Neural progenitor cell (in vitro differentiated cells): ENCODE measurements at regions not wholly inside any gene's neighbourhood (a gene's known extent, or its start where the extent isn't known, plus 50 kb on each side); places are given as distances from the start of the nearest gene placed in this dataset.

Experiments
- DNase-seq: peaks from one replicate; pipeline ENCODE4 v3.0.0-alpha.2; 2016; ENCODE audit warnings: low spot score
- H2AFZ ChIP-seq: fragments of 200-600 bp; sonication (generic); replicated peaks from 2 replicates; pipeline ENCODE4 v1.6.1; 2016; ENCODE audit warnings: antibody characterized with exemption
- H3F3A ChIP-seq: fragments of 200-600 bp; sonication (generic); 2 replicates; pipeline ENCODE4 v1.6.1; 2016; ENCODE audit warnings: antibody characterized with exemption, low read depth
- H3K27ac ChIP-seq: fragments of 200-600 bp; sonication (generic); 2 replicates; pipeline ENCODE4 v1.5.1; 2016; ENCODE audit warnings: mild to moderate bottlenecking
- H3K27me3 ChIP-seq: fragments of 200-600 bp; sonication (generic); 2 replicates; pipeline ENCODE4 v1.6.1; 2016; ENCODE audit warnings: mild to moderate bottlenecking, moderate library complexity
- H3K36me3 ChIP-seq: fragments of 200-600 bp; sonication (generic); 2 replicates; pipeline ENCODE4 v1.5.1; 2016
- H3K4me1 ChIP-seq: fragments of 200-600 bp; sonication (generic); 2 replicates; pipeline ENCODE4 v1.6.1; 2016; ENCODE audit warnings: mixed run types
- H3K4me2 ChIP-seq: fragments of 200-600 bp; sonication (generic); 2 replicates; pipeline ENCODE4 v1.6.1; 2016
- H3K4me3 ChIP-seq: fragments of 200-600 bp; sonication (generic); 2 replicates; pipeline ENCODE4 v1.5.1; 2016
- H3K79me2 ChIP-seq: fragments of 200-600 bp; sonication (generic); 2 replicates; pipeline ENCODE4 v1.6.1; 2016; ENCODE audit warnings: low read depth
- H3K9ac ChIP-seq: fragments of 200-600 bp; sonication (generic); 2 replicates; pipeline ENCODE4 v1.6.1; 2016
- H3K9me3 ChIP-seq: fragments of 200-600 bp; sonication (generic); 2 replicates; pipeline ENCODE4 v1.5.1; 2016; ENCODE audit warnings: low read depth
- H4K20me1 ChIP-seq: fragments of 200-600 bp; sonication (generic); 2 replicates; pipeline ENCODE4 v1.6.1; 2016; ENCODE audit warnings: low read depth
- H3K27ac Mint-ChIP-seq: 3 replicates; pipeline ENCODE4 v1.8.0; 2021; ENCODE audit warnings: mixed read lengths
- H3K27me3 Mint-ChIP-seq: 2 replicates; pipeline ENCODE4 v1.8.0; 2022; ENCODE audit warnings: low read depth, mild to moderate bottlenecking, inconsistent platforms, moderate library complexity, mixed read lengths; ENCODE audit not compliant: insufficient read depth
- H3K36me3 Mint-ChIP-seq: 3 replicates; pipeline ENCODE4 v1.8.0; 2021; ENCODE audit warnings: mixed read lengths
- H3K4me1 Mint-ChIP-seq: 3 replicates; pipeline ENCODE4 v1.8.0; 2021; ENCODE audit warnings: mixed read lengths
- H3K4me3 Mint-ChIP-seq: 3 replicates; pipeline ENCODE4 v1.8.0; 2021; ENCODE audit warnings: mild to moderate bottlenecking, moderate library complexity, mixed read lengths
- H3K9me3 Mint-ChIP-seq: 3 replicates; pipeline ENCODE4 v1.8.0; 2020; ENCODE audit warnings: mixed read lengths
- CTCF ChIP-seq: fragments of 200-600 bp; sonication (generic); IDR thresholded peaks from 2 replicates; pipeline ENCODE4 v1.5.1; 2017; ENCODE audit warnings: antibody characterized with exemption, mild to moderate bottlenecking
- EZH2 ChIP-seq: fragments of 200-600 bp; sonication (generic); IDR thresholded peaks from 2 replicates; pipeline ENCODE4 v1.6.1; 2017; ENCODE audit warnings: antibody characterized with exemption, mild to moderate bottlenecking, moderate library complexity
- EZH2phosphoT487 ChIP-seq: fragments of 200-600 bp; sonication (generic); IDR thresholded peaks from 2 replicates; pipeline ENCODE4 v1.6.1; 2017; ENCODE audit warnings: antibody characterized with exemption

GRCh38 chr2:193382583-193382982, 1187.8 kb upstream of the TMEFF2 start:
- no peak for DNase-seq
- H3K4me2 ChIP-seq = no peak overlapping the region
- H3K9me3 Mint-ChIP-seq = no peaks in the 10 kb centered on the region
- no peaks in the 10 kb centered on the region for H3K79me2 ChIP-seq
- no peak overlapping the region for H3K9ac ChIP-seq
- no peaks in the 10 kb centered on the region for H3K36me3 ChIP-seq
- H3K4me3 ChIP-seq = no peak overlapping the region
- H3K4me1 ChIP-seq = no peaks in the 10 kb centered on the region
- no peak overlapping the region for H3K27ac Mint-ChIP-seq
- no peaks in the 10 kb centered on the region for H3K4me1 Mint-ChIP-seq
- no peak overlapping the region for H2AFZ ChIP-seq
- H3K36me3 Mint-ChIP-seq = no peaks in the 10 kb centered on the region
- H3K27me3 ChIP-seq = no peaks in the 10 kb centered on the region
- TF ChIP-seq EZH2phosphoT487 = no peak
- no peak for TF ChIP-seq EZH2
- TF ChIP-seq CTCF = no peak
- no peaks in the 10 kb centered on the region for H3K9me3 ChIP-seq
- H3F3A ChIP-seq = no peaks in the 10 kb centered on the region
- peaks cover 2% of the 10 kb centered on the region for H3K27me3 Mint-ChIP-seq
- no peak overlapping the region for H3K4me3 Mint-ChIP-seq
- no peaks in the 10 kb centered on the region for H4K20me1 ChIP-seq
- no peak overlapping the region for H3K27ac ChIP-seq

GRCh38 chr2:193377789-193378188, 1183.1 kb upstream of the TMEFF2 start:
- no peak overlapping the region for H3K4me3 Mint-ChIP-seq

GRCh38 chr2:193373120-193373519, 1178.4 kb upstream of the TMEFF2 start:
- peaks cover 9% of the 10 kb centered on the region for H3K4me1 Mint-ChIP-seq
- Histone ChIP-seq H3K27ac (no peak overlapping the region), H3K27me3 (no peaks in the 10 kb centered on the region), H4K20me1 (no peaks in the 10 kb centered on the region), H3K4me3 (no peak overlapping the region), H2AFZ (no peak overlapping the region), H3K9ac (no peak overlapping the region), H3K9me3 (no peaks in the 10 kb centered on the region), H3K4me2 (no peak overlapping the region), H3K36me3 (no peaks in the 10 kb centered on the region), H3K79me2 (no peaks in the 10 kb centered on the region), H3K4me1 (no peaks in the 10 kb centered on the region), H3F3A (no peaks in the 10 kb centered on the region)
- no peak overlapping the region for H3K27ac Mint-ChIP-seq
- no peaks in the 10 kb centered on the region for H3K9me3 Mint-ChIP-seq
- no peaks in the 10 kb centered on the region for H3K36me3 Mint-ChIP-seq
- no peak for DNase-seq
- H3K4me3 Mint-ChIP-seq = no peak overlapping the region
- H3K27me3 Mint-ChIP-seq = peaks cover under 1% of the 10 kb centered on the region
- no peak for TF ChIP-seq CTCF
- no peak for TF ChIP-seq EZH2

More at GRCh38 chr2:193377789-193378188, 1183.1 kb upstream of the TMEFF2 start:
- no peak overlapping the region for H3K27ac Mint-ChIP-seq
- TF ChIP-seq CTCF (no peak), EZH2 (no peak), EZH2phosphoT487 (no peak)
- Histone ChIP-seq H3K27ac (no peak overlapping the region), H3K36me3 (no peaks in the 10 kb centered on the region), H3K4me2 (no peak overlapping the region), H3K9me3 (no peaks in the 10 kb centered on the region), H2AFZ (no peak overlapping the region), H3K27me3 (no peaks in the 10 kb centered on the region), H3K79me2 (no peaks in the 10 kb centered on the region), H3F3A (no peaks in the 10 kb centered on the region), H3K9ac (no peak overlapping the region), H3K4me1 (no peaks in the 10 kb centered on the region), H3K4me3 (no peak overlapping the region), H4K20me1 (no peaks in the 10 kb centered on the region)
- no peaks in the 10 kb centered on the region for H3K9me3 Mint-ChIP-seq
- H3K36me3 Mint-ChIP-seq = no peaks in the 10 kb centered on the region
- peaks cover 2% of the 10 kb centered on the region for H3K27me3 Mint-ChIP-seq
- H3K4me1 Mint-ChIP-seq = no peaks in the 10 kb centered on the region
- DNase-seq = no peak
